Endothelial cell (in vitro differentiated cells): ENCODE measurements at regions not wholly inside any gene's neighbourhood (a gene's known extent, or its start where the extent isn't known, plus 50 kb on each side); places are given as distances from the start of the nearest gene placed in this dataset.

Source experiments
- DNase-seq: peaks from one replicate; pipeline ENCODE4 v3.0.0; 2021; ENCODE audit warnings: low spot score
- H3K27ac Mint-ChIP-seq: one replicate; pipeline ENCODE4 v1.8.0; 2021; ENCODE audit warnings: mixed read lengths, inconsistent platforms; ENCODE audit not compliant: unreplicated experiment
- H3K27me3 Mint-ChIP-seq: one replicate; pipeline ENCODE4 v1.8.0; 2021; ENCODE audit warnings: mild to moderate bottlenecking, moderate library complexity, mixed read lengths, inconsistent platforms; ENCODE audit not compliant: unreplicated experiment
- H3K36me3 Mint-ChIP-seq: one replicate; pipeline ENCODE4 v1.8.0; 2021; ENCODE audit warnings: mild to moderate bottlenecking, low read depth, mixed read lengths, inconsistent platforms; ENCODE audit not compliant: unreplicated experiment
- H3K4me1 Mint-ChIP-seq: one replicate; pipeline ENCODE4 v1.8.0; 2021; ENCODE audit warnings: mild to moderate bottlenecking, mixed read lengths, inconsistent platforms; ENCODE audit not compliant: unreplicated experiment
- H3K4me3 Mint-ChIP-seq: one replicate; pipeline ENCODE4 v1.8.0; 2021; ENCODE audit warnings: mild to moderate bottlenecking, mixed read lengths, inconsistent platforms; ENCODE audit not compliant: unreplicated experiment
- H3K9me3 Mint-ChIP-seq: one replicate; pipeline ENCODE4 v1.8.0; 2021; ENCODE audit warnings: mixed read lengths, inconsistent platforms; ENCODE audit not compliant: unreplicated experiment
- CTCF ChIP-seq: fragments of 200-600 bp; sonication (generic); IDR thresholded peaks from one replicate; pipeline ENCODE4 v1.5.0; 2021; ENCODE audit warnings: antibody characterized with exemption; ENCODE audit not compliant: unreplicated experiment

GRCh38 chr13:105997581-105998550, 537.6 kb downstream of the EFNB2 start:
- TF ChIP-seq CTCF, result no peak
- H3K27ac Mint-ChIP-seq, result no peak overlapping the region
- H3K4me3 Mint-ChIP-seq, result no peak overlapping the region
- no peaks in the 10 kb centered on the region for H3K36me3 Mint-ChIP-seq
- no peak for DNase-seq
- H3K9me3 Mint-ChIP-seq, result no peaks in the 10 kb centered on the region
- no peaks in the 10 kb centered on the region for H3K27me3 Mint-ChIP-seq
- H3K4me1 Mint-ChIP-seq, result no peaks in the 10 kb centered on the region

GRCh38 chr13:105996391-105997025, 539.0 kb downstream of the EFNB2 start:
- peaks cover 2% of the 10 kb centered on the region for H3K27me3 Mint-ChIP-seq
- no peaks in the 10 kb centered on the region for H3K36me3 Mint-ChIP-seq
- H3K4me3 Mint-ChIP-seq, result no peak overlapping the region
- H3K4me1 Mint-ChIP-seq, result no peaks in the 10 kb centered on the region
- H3K9me3 Mint-ChIP-seq, result no peaks in the 10 kb centered on the region
- no peak for TF ChIP-seq CTCF
- no peak for DNase-seq
- no peak overlapping the region for H3K27ac Mint-ChIP-seq

GRCh38 chr13:105994340-105994739, 541.1 kb downstream of the EFNB2 start:
- peaks cover 2% of the 10 kb centered on the region for H3K27me3 Mint-ChIP-seq
- no peak for TF ChIP-seq CTCF
- H3K36me3 Mint-ChIP-seq, result no peaks in the 10 kb centered on the region
- DNase-seq, result no peak
- H3K4me3 Mint-ChIP-seq, result no peak overlapping the region
- H3K9me3 Mint-ChIP-seq, result no peaks in the 10 kb centered on the region
- H3K4me1 Mint-ChIP-seq, result no peaks in the 10 kb centered on the region
- H3K27ac Mint-ChIP-seq, result no peak overlapping the region

- Mint-ChIP-seq H3K36me3 (no peaks in the 10 kb centered on the region), H3K4me3 (no peak overlapping the region), H3K9me3 (no peaks in the 10 kb centered on the region), H3K4me1 (no peaks in the 10 kb centered on the region), H3K27me3 (peaks cover 2% of the 10 kb centered on the region), H3K27ac (no peak overlapping the region)
- DNase-seq, result no peak
- no peak for TF ChIP-seq CTCF
Observed at GRCh38 chr13:105991622-105992277, 543.7 kb downstream of the EFNB2 start.
